HepG2 (cell line): ENCODE measurements at regions not wholly inside any gene's neighbourhood (a gene's known extent, or its start where the extent isn't known, plus 50 kb on each side); places are given as distances from the start of the nearest gene placed in this dataset.

Experiments
- ATAC-seq: fragments of 200-7000 bp; cut with Tn5 transposase; 3 replicates; pipeline ENCODE4 v1.9.1; 2020; ENCODE audit warnings: mild to moderate bottlenecking, moderate library complexity
- BruUV-seq: library from RNA; stranded (reverse); fragments of 400-500 nt; replicated peaks from 2 replicates; lab custom pipeline; 2021; lab: Mats Ljungman, UMichigan
- CTCF ChIA-PET: fragments of 300-600 bp; formaldehyde crosslinking; extraction: SDS; loops from one replicate; lab custom pipeline; 2021; ENCODE audit warnings: low total read pairs, inconsistent platforms, low intra/inter-chr PET ratio; lab: Yijun Ruan, JAX
- POLR2A ChIA-PET: fragments of 350-600 bp; sonication (Branson Sonifier 250); formaldehyde crosslinking; loops from one replicate; lab custom pipeline; 2020; ENCODE audit warnings: antibody characterized with exemption, inconsistent platforms; lab: Yijun Ruan, JAX
- DNase-seq: peaks from one replicate; pipeline ENCODE4 v3.0.0-alpha.2; 2015; ENCODE audit warnings: low spot score
- FAIRE-seq: peaks from 3 replicates; lab custom pipeline; 2011; peaks lifted over from hg19 to GRCh38; lab: Jason Lieb, UNC
- H2AFZ ChIP-seq: one replicate; pipeline ENCODE4 v1.6.1; 2011; ENCODE audit warnings: low read length, inconsistent platforms
- H3K27ac ChIP-seq: fragments of 300-600 bp; 3 replicates; pipeline ENCODE4 v1.8.0; 2011; ENCODE audit warnings: mixed run types, mild to moderate bottlenecking, mixed read lengths, low read length, inconsistent platforms; ENCODE audit not compliant: insufficient read depth; ENCODE audit errors: extremely low read length
- H3K27me3 ChIP-seq, 2 experiments: fragments of 200-600 bp in 1 of 2; 2 replicates in 1 of 2; 3 replicates in 1 of 2; pipeline versions ENCODE4 v1.6.0 to v1.8.0; 2011; ENCODE audit warnings: low read length in 2 of 2, mild to moderate bottlenecking in 2 of 2, moderate library complexity in 2 of 2, inconsistent platforms in 1 of 2; ENCODE audit not compliant: insufficient read depth in 2 of 2, control insufficient read depth in 1 of 2
- H3K36me3 ChIP-seq, 2 experiments: fragments of 200-600 bp in 1 of 2; replicated peaks in 1 of 2; 2 replicates in 1 of 2; 3 replicates in 1 of 2; pipeline versions ENCODE4 v1.5.1 to v1.8.0; 2011; ENCODE audit warnings: low read length in 2 of 2, inconsistent platforms in 1 of 2; ENCODE audit not compliant: insufficient read depth in 2 of 2, control insufficient read depth in 1 of 2
- H3K4me1 ChIP-seq: 2 replicates; pipeline ENCODE4 v1.5.1; 2012; ENCODE audit warnings: low read length, inconsistent platforms; ENCODE audit not compliant: insufficient read depth
- H3K4me2 ChIP-seq: 2 replicates; pipeline ENCODE4 v1.6.0; 2011; ENCODE audit warnings: low read depth, low read length, inconsistent platforms
- H3K4me3 ChIP-seq, 3 experiments: fragments of 200-600 bp in 1 of 3; sonication (generic), shearing (Covaris generic) in 1 of 3; replicated peaks in 1 of 3; 2 replicates each; pipeline ENCODE4 v1.5.1; 2011 to 2016; ENCODE audit warnings: low read length in 3 of 3, inconsistent platforms in 2 of 3, low read depth in 2 of 3, mild to moderate bottlenecking in 2 of 3, control low read depth in 1 of 3, mixed read lengths in 1 of 3; ENCODE audit not compliant: insufficient read depth in 1 of 3
- H3K79me2 ChIP-seq: one replicate; pipeline ENCODE4 v1.6.1; 2011; ENCODE audit warnings: low read length, inconsistent platforms; ENCODE audit not compliant: insufficient read depth
- H3K9ac ChIP-seq: 2 replicates; pipeline ENCODE4 v1.6.0; 2011; ENCODE audit warnings: mild to moderate bottlenecking, low read depth, low read length, inconsistent platforms; ENCODE audit not compliant: insufficient read depth
- H3K9me3 ChIP-seq: 2 replicates; pipeline ENCODE4 v1.5.1; 2012; ENCODE audit warnings: mild to moderate bottlenecking, low read length
- H4K20me1 ChIP-seq: 2 replicates; pipeline ENCODE4 v1.6.0; 2011; ENCODE audit warnings: inconsistent platforms, mild to moderate bottlenecking, low read length, moderate library complexity; ENCODE audit not compliant: insufficient read depth
- BCLAF1 ChIP-seq: fragments of 450-650 bp; IDR thresholded peaks from 2 replicates; pipeline ENCODE4 v1.6.1; 2017; ENCODE audit warnings: mild to moderate bottlenecking
- HNF1B ChIP-seq: sonication (generic); formaldehyde crosslinking; IDR thresholded peaks from 2 replicates; pipeline ENCODE4 v1.5.1; 2020; ENCODE audit warnings: mild to moderate bottlenecking, moderate library complexity, missing genetic modification reagents
- HNRNPH1 ChIP-seq: fragments of 200-400 bp; formaldehyde crosslinking; optimal IDR thresholded peaks from 2 replicates; pipeline ENCODE3; 2017; ENCODE audit warnings: mild to moderate bottlenecking, low read depth, low read length
- JDP2 ChIP-seq: sonication (generic); formaldehyde crosslinking; IDR thresholded peaks from 2 replicates; pipeline ENCODE4 v1.8.1; 2022; ENCODE audit warnings: missing genetic modification reagents, borderline replicate concordance
- NR2F6 ChIP-seq, 2 experiments: IDR thresholded peaks; 2 replicates each; pipeline ENCODE4 v1.6.1; 2016; ENCODE audit warnings: antibody characterized with exemption in 1 of 2, mild to moderate bottlenecking in 1 of 2
- SMC3 ChIP-seq: IDR thresholded peaks from 2 replicates; pipeline ENCODE4 v1.6.1; 2011; ENCODE audit warnings: low read length, improper control_type of control experiment
- ZNF432 ChIP-seq: sonication (generic); formaldehyde crosslinking; IDR thresholded peaks from 2 replicates; pipeline ENCODE4 v1.5.0; 2020; ENCODE audit warnings: missing genetic modification reagents, mild to moderate bottlenecking, borderline replicate concordance
- ZNF510 ChIP-seq: sonication (generic); formaldehyde crosslinking; IDR thresholded peaks from 2 replicates; pipeline ENCODE4 v1.4.0; 2020; ENCODE audit warnings: low read depth, mild to moderate bottlenecking, missing genetic modification reagents
- ZNF563 ChIP-seq: sonication (generic); formaldehyde crosslinking; IDR thresholded peaks from 2 replicates; pipeline ENCODE4 v1.8.0; 2022; ENCODE audit warnings: mild to moderate bottlenecking, moderate library complexity, missing genetic modification reagents
- ZNF75D ChIP-seq: sonication (generic); formaldehyde crosslinking; IDR thresholded peaks from 2 replicates; pipeline ENCODE4 v1.8.1; 2023; ENCODE audit warnings: missing genetic modification reagents, mild to moderate bottlenecking, borderline replicate concordance
- ZNF768 ChIP-seq: sonication (generic); formaldehyde crosslinking; IDR thresholded peaks from 2 replicates; pipeline ENCODE4 v1.4.0; 2020; ENCODE audit warnings: missing genetic modification reagents
- ZNF773 ChIP-seq: sonication (generic); formaldehyde crosslinking; IDR thresholded peaks from 2 replicates; pipeline ENCODE4 v1.4.0; 2020; ENCODE audit warnings: missing genetic modification reagents, borderline replicate concordance
- WGBS: methylation state at CpG from one replicate; pipeline ENCODE4 v1.1.6; 2017; ENCODE audit warnings: low lambda C conversion rate; 5-methylcytosine and 5-hydroxymethylcytosine counted together
- in situ Hi-C: cut with HindIII; loops from 2 replicates; pipeline ENCODE4 v1.10.0; 2017; ENCODE audit warnings: low pct_unique_long_range_greater_than_20kb; ENCODE audit not compliant: extremely low pct_ligation_motif_present
- intact Hi-C: fragments of 100-400 bp; cut with micrococcal nuclease; formaldehyde crosslinking; loops from one replicate; pipeline ENCODE4 v1.10.0; 2022; ENCODE audit not compliant: unreplicated experiment

- FAIRE-seq (no peak), ATAC-seq (no peak), DNase-seq (no peak)
- Histone ChIP-seq H4K20me1 (no peaks in the 10 kb centered on the region), H3K27me3 (no peaks in the 10 kb centered on the region), H3K79me2 (no peaks in the 10 kb centered on the region), H2AFZ (no peak overlapping the region), H3K4me1 (no peaks in the 10 kb centered on the region), H3K4me3 (no peak overlapping the region), H3K9ac (no peak overlapping the region), H3K36me3 (no peaks in the 10 kb centered on the region), H3K27ac (no peak overlapping the region), H3K4me2 (no peak overlapping the region), H3K9me3 (peaks cover 92% of the 10 kb centered on the region)
- no TSS peak for BruUV-seq
- WGBS, result 5% methylated on average over 4 of the region's 4 CpGs
- CTCF ChIA-PET, result no interaction called here
- in situ Hi-C loops (no loop called here), intact Hi-C loops (no loop called here)
- POLR2A ChIA-PET, result no interaction called here
- no peak for TF ChIP-seq BCLAF1
- no peak for TF ChIP-seq ZNF510 (CRISPR knock-in tag)
- TF ChIP-seq ZNF768 (CRISPR knock-in tag), result no peak
- no peak for TF ChIP-seq ZNF75D (CRISPR knock-in tag)
- no peak for TF ChIP-seq NR2F6 (IDR thresholded peaks at IDR 0.05)
- TF ChIP-seq NR2F6 (CRISPR knock-in tag; IDR thresholded peaks at IDR 0.05), result no peak
- no peak for TF ChIP-seq SMC3
- TF ChIP-seq HNF1B (CRISPR knock-in tag), result no peak
- TF ChIP-seq HNRNPH1, result no peak
- no peak for TF ChIP-seq ZNF773 (CRISPR knock-in tag)
- TF ChIP-seq JDP2 (CRISPR knock-in tag), result no peak
- no peak for TF ChIP-seq ZNF563 (CRISPR knock-in tag)
- no peak for TF ChIP-seq ZNF432 (CRISPR knock-in tag)
Observed at GRCh38 chr19:28372576-28373247, 840.2 kb downstream of the UQCRFS1 start.
